CD4-positive, alpha-beta T cell treated with Interleukin-6 at 100 ng/mL for 8 hours (primary cell): ENCODE measurements at regions not wholly inside any gene's neighbourhood (a gene's known extent, or its start where the extent isn't known, plus 50 kb on each side); places are given as distances from the start of the nearest gene placed in this dataset.

ENCODE experiments used
- DNase-seq: peaks from one replicate; pipeline ENCODE4 v3.0.0-alpha.2; 2020; ENCODE audit warnings: mixed read lengths, low spot score

DNA sequence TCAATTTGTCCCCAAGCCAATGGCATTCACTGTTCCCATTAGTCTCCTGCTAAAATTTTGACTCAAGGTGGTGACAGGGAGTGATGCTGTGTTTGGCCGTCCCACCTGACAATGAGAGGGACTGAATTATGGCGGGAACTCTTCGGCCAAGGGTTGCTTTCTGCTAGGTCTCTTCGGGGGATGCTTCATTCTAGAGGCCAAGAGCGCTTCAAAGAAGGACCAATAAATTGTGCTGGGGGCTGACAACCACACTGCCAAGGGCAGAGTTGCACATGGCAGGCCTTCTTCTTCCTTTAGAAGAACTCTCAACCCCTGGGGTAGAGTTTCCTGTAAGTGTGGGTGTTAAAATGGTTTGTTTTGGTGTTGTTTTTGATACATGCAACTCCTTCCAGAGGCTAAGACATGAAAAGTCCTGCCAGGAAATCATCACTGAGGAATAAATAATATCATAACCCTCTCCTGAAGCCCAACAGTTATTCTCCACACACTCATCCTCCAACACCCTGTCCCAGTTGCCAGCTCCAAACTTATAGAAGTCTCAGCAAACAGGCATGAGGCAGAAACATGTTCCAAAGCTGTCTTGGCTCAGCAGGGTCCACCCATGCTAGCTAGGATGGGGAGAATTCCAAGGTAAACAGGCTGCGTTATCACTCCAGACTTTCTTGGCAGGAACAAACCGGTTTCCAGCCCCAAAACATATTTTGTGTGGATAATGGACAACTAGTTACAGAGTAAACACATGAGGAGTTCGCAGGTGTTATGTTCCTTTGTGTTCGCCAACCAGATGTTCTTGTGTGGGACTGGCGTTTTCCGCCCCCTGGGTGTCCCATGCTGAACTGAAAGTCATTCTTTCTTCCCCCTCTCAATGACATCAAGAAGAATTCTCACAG, 396.7 kb upstream of the RGMA start:
- DNase-seq: no peak

DNA sequence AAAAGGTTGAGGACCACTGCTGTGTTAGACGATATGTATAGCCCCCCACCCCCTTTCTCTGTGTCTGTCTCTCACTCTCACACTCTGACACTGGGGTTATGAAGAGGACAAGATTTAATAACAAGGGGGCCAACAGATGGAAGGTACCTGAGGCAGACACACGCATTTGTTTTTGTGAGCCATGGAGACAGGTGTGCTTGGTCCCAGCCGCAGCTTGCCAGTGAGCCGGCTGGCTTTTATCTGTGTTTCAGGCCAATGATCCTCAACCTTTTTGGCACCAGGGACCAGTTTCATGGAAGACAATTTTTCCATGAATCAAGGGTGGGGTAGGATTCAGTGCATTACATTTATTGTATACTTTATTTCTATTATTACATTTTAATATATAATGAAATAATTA, 394.9 kb upstream of the RGMA start:
- DNase-seq: no peak

DNA sequence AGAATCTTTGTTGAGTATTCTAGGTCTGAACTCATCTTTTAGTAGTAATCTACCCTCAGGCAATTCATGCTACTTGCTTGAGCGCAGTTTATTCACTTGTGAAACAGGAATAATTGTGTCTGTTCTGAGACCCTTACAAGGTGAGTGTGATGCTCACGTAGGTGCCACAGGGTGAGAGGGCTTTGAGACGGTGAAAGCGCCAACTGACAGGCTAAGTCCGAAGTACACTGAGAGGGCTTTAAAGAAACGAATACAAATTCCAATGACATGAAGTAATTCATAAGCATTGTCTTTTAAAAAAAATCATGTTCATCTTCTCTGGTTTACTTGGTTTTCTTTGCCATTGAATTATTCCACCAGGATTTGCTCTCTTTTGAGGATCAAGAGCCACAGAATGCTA, 393.7 kb upstream of the RGMA start:
- no peak for DNase-seq

DNA sequence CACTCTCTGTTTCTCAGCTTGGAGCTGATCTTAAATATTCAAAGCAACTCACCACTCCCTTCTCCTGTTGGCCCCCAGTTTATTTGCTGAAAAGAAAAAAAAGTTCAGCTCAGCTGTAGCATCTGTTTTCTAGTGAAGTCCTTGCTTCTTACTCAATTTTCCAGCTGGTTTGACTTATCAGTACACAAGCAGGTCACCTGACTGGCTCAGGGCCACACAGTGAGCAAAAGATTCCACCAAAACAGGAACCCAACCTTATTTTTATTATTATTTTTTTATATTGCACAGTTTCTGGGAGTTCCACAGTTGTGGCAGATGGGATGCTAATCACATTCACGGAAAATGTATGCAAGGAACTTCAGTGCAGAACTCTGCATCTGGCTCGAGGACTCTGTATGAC, 390.7 kb upstream of the RGMA start:
- no peak for DNase-seq

DNA sequence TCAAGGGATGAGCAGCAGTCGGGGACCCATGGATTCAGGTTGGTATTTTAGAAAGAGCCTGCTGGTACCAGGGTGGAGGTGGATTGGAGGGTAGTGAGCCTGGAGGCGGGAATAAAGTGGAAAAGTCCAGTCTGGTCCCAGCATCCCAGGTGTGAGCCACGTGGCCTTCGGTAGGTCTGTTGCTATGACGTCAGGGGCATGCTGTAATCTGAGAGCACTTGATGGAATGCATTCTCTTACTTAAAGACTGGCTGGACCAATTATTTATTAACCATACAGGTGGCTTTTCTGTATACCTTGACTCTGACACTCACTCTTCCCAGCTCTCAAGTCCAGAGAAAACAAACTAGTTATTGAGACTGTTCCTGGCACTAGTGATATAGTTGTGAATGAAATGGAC, 389.9 kb upstream of the RGMA start:
- no peak for DNase-seq

DNA sequence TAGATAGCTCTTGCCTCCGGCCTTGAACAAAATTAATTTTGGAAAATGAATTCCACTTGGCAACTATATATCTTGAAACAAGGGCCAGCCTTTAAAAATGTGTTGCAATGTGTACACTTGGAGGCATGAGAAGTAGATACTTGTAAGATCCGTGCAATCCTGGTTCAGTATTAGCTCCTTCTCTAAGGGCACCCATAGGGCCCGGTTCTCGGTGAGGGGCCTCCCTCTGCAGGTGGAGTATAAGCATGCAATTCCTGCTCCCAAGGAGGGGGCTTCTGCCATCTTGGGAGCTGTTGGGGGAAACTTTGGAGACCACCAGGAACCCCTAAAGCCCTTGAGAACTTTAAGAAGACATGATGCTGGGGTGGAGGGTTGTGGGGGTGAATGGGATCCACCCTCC, 388.7 kb upstream of the RGMA start:
- DNase-seq: no peak

DNA sequence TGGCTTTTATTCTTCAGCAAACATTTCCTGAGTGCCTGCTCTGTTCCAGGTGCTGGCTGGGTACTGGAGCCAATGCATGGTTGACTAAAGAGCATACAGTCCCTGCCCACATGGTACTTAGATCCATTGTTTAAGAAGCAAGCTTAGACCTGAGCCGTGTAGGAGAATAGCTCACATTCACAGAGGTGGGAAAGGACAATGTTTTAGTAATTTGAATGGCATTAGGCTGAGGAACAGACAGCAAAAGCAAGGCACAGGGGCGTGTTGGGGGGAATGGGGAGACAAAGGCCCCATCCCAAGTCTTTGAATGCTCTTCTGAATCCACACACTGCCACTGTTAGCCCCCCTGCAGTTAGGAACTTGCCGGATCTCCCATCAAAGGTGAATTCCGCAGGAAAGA, 388.2 kb upstream of the RGMA start:
- no peak for DNase-seq

DNA sequence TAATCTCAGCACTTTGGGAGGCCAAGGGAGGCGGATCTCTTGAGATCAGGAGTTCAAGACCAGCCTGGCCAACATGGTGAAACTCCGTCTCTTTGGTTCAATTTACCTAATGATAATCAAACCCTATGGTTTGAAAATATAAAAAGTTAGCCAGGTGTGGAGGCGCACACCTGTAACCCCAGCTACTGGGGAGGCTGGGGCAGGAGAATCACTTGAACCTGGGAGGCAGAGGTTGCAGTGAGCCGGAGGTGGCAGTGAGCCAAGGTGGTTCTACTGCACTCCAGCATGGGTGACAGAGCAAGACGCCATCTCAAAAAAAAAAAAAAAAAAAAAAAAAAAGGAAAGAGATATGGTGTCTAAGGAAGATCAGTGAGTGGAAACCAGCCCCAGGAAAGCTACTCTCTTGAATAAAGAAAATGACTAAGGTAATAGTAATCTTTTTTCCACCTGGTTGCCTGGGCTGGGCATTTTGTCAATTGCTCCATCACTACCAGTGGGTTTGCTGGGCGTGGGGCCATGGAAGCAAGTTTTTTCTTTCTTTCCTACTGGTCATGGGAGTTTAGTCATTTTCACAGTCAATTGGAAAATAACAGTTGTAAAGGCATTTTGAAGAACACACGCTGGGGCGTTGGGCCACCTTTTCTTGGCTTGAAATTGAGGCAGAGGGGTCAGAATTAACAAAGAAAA, 387.6 kb upstream of the RGMA start:
- no peak for DNase-seq

DNA sequence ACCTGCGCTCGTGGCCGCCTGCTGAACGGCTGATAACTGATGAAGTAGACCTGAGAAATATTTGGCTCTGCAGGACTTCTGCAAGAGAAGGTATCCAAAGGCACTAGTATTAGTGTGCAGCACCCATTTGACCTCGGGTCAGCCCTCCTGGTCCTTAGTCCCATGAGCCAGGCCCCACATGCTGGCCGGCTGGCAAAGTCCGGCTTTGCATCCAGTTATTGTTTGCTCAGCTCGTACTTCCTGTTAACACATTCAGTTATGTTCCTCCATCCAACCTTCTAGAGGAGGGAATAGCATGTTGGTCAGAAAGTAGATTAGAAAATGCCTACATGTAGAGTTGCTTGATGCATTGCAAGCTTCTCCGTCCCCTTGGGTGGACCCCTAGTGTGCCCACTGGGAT, 385.7 kb upstream of the RGMA start:
- DNase-seq: no peak

DNA sequence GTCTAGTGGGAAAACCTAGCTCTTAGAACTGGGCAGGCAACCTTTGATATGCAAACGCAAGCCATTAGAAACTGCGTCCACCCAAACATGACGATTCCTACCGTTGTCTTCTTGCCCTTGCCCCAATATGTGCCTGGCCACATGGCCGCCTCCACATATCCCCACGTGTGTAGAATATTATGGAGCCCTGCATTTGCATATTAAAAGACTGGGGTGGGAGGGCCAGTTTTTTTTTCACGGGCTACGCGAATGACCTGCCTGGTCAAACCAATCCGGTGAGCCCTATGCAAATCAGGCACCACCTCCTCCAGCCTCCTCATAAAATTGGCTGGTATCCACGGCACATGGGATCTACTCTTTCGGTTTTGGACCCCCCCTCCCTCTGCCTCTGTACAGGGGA, 381.0 kb upstream of the RGMA start:
- no peak for DNase-seq

DNA sequence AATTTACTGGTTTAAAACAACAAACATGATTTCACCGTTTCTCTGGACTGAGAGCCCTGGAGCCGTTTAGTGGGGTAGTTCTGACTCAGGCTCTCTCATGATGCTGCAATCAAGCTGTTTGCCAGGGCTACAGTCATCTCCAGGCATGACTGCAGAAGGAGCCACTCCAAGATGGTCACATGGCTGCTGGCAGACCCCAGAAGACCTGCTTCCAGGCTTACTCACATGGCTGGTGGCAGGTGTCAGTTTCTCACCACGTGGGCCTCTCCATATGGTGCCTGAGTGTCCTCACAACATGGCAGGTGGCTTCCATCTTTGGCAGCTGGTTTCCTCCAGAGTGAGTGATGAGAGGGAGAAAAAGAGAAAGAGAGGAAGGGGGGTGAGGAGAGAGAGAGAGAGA, 378.3 kb upstream of the RGMA start:
- no peak for DNase-seq

DNA sequence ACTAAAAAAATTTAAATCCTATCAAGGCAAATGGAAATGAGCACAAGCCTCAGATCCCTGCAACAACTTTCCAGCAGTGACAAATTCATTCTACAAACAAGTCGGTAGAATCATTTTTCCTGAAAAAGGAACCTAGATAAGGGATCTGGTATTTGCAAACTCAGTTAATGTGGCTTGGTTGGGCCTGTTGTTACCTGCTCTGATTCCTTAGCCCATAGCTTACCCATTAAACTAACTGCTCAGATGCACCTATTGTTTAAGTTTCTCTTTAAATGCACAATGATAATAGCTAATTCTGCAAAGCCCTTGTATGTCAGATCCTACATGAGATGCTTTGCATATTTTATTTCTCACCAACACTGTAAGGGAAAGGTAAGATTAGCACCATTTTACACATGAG, 377.4 kb upstream of the RGMA start:
- DNase-seq: no peak

DNA sequence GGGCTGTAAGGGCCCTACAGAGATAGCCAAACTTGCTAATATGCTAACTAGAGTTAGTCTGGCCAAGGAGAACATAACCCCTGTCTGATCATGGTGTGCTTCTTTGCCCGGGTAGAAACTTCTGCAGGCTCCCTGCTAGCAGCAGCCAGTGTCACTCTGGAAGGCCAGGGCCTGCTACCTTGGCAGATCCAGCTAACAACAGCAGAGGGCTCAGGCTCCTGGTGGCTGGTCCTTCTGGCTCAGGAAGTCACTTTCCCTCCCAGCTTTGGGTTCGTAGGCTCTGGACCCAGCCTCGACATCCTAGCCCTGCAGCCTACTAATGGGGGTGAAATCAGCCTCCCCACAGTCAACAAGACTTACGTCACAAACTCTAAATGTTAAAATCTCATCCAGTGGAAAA, 373.7 kb upstream of the RGMA start:
- DNase-seq: no peak

DNA sequence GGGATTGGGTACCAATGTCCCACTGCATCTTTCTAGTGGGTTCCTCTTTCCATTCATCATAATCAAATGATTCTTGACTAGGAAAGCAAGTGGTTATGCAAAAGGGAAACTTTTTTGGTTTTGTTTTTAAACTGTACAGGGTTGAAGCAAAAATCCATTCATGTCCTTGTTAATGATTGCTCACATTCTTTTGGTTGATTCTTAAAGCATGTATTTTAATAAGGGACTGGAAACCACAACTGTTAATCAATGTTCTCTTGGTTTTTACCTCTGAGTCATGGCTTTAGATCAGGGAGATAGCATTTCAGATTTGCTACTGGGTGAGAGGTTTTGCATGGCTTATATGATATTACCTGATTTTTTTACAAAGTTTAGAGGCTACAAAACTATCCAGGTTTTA, 371.7 kb upstream of the RGMA start:
- DNase-seq: no peak

DNA sequence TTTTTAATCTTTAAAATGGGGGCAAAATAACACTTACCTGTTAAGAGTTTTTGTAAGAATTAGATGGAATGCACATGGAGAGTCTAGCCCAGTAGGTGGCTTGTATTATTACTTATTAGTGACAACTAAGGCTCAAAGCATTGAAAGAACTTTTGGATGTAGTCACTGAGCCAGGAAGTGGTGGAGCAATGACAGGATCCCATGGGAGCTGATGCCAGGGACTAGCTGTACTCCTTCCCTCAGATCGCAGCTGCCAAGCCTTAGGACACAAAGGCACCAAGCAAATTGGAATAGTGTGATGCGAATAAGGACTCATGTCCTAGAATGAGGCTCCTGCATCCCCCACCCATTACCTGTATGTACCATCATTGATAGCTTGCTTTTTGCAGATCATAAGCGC, 370.4 kb upstream of the RGMA start:
- DNase-seq: no peak

DNA sequence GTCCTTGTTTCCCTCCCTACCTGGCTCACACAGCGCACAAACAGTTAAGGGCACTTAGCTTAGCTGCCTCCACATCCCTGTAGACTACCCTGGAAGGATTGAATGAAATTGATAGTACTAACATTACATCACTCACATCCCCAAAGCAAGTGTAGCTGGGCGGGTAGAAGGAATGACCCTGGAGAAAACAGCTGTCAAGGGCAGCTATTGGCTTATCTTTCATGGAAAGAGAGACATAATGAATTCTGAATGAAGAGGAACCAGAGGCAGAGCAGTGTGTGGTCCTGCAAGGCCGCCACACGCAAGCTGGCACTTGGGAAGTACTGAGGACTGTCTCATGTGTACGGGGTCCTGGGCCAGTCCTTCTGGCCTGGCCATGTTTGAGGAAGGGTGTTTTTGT, 369.6 kb upstream of the RGMA start:
- DNase-seq: no peak

DNA sequence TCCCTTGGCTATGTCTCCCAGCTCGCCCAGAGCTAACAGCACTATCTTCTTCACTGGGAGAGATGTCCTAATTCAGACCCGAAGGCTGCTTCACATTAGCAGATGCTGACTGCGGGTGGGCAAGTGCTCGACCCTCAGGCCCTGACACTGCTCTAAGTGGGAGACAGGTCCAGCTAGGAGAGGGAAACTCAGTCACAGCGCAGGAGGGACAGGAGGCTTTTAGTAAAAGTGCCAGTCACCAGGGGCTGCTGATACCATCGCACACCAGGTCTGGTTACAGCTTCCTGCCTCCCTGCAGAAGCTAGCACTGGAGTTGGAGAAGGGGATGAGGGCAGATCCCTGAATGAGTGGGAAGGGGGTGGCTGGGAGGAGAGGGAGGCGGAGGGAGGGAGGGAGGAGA, 365.8 kb upstream of the RGMA start:
- DNase-seq: no peak

DNA sequence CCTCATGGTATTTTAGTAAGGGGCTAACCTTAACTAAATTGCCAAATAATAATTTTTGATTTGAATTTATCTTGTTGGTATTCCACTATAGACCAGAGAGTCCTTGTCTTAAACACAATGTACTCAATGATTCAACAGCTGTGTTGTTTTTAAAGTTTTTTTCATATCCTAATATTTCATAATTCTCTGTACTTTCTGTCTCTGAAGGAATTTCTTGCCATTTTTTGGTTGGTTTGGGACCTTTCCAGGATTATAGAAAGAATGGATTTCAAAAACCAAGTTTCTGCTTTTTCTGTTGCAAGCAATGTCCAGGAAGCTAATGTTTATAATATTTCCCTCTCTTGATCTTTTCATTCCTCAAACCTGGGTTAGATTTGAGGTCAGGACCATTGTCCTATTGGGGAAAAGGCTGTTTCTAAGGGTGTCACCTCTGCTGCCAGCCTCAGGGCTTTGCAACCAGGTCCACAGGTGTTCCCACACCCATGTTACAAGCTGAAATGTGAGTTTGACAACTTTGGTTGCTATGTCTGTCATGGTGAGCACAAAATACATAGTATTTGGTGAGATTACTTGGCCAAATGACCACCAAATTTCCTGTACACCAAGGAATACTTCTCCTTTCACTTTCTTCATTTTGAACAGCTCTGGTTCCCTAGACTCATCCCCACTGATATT, 363.7 kb upstream of the RGMA start:
- no peak for DNase-seq

DNA sequence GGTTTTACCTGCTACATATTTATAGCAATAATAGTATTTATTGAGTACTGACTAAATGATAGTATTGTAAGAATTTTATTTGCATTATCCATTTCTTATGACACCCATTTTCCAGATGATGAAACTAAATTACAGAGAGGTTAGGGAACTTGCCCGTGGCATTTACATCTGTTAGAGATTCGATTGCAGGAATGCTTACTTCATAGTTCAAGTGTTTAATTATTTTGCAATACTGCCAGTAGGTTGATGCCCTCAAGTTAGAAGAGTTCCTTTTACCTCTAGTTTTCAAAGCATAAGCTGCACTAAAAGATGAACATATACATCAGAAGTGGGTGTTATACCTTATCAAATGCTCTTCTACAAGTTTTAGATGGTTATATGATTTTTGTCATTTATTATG, 362.8 kb upstream of the RGMA start:
- DNase-seq: no peak

DNA sequence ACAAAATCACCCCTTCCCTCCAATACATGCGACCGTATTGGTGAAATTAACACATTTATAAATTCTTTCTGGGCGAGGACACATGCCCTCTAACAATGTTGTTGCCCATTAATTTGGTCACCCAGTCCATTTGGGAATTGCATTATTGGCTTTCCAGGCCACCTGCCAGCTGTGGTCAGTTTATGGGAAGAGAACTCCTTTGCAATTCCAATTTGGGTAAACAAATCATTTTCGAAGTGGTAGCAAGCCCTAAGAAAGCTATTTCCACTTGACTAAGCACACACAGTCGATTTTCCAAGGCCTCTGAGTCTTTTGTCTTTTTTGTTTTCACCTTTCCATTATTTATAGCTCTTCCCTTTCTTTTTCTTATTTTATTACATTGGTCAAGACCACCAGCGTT, 362.3 kb upstream of the RGMA start:
- no peak for DNase-seq

DNA sequence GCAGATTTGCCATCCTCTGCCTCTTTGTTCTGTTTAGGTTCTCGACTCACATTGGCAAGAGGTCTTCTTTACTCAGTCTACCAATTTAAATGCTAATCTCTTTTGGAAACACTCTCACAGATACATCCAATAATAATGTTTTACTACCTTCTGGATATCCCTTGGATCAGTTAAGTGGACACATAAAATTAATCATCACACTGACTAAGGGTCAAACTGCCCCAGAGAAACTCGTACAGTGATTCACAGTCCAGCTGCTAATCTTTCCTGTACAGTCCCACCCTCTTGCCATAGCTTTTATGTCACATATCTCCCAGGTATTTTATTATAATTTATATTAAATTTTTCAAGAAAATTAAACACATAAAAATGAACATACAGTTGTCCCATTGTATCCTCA, 360.8 kb upstream of the RGMA start:
- no peak for DNase-seq

DNA sequence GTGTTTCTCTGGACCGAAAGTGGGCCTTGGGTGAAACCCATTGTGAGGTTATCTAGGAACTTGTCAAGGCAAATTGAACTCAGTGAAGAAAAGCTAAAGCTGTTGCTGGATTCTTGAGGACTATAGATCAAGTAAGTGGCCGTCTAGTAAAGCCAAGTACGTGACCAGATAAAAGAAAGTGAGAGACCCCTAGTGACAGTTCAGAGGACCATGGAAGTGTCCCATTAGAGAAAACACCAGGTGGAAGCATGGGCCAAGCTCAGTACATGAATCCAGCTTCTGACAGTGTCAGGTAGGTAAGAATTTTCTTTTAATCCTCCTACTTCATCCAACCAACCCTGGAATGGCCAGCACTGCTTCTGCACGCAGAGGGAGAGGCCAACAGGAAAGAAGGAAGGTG, 349.3 kb upstream of the RGMA start:
- DNase-seq: no peak

DNA sequence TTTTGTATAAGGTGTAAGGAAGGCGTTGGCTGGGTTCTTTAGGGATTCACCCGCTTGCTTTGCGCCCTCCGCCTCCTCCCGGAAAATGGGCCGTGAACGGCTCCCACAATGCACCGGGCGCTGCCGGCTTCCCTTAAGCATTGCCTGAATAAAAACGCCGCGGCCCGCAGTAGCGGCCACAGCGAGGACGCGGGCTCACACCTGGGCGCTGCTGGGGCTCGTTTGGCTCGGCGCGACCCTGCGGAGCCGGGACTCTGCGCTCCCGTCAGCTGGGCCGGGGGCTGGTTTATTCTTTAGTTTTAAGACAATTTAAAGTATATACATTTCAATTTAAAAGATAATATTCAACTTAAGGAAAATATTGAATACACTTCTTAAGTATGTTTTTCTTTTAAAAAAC, 343.5 kb upstream of the RGMA start:
- DNase-seq: no peak
